H9 (cell line): ENCODE measurements at regions not wholly inside any gene's neighbourhood (a gene's known extent, or its start where the extent isn't known, plus 50 kb on each side); places are given as distances from the start of the nearest gene placed in this dataset.

Experiments used
- DNase-seq: peaks from one replicate; pipeline ENCODE4 v3.0.0-alpha.2; 2017
- H2AFZ ChIP-seq: one replicate; pipeline ENCODE4 v1.6.1; 2013; ENCODE audit warnings: mild to moderate bottlenecking, low read length, control low read depth, moderate library complexity
- H2AK5ac ChIP-seq: 2 replicates; pipeline ENCODE4 v1.6.1; 2013; ENCODE audit warnings: low read length, control low read depth, mixed read lengths; ENCODE audit not compliant: insufficient read length
- H2BK120ac ChIP-seq: one replicate; pipeline ENCODE4 v1.6.1; 2013; ENCODE audit warnings: low read depth, mild to moderate bottlenecking, low read length, control low read depth, inconsistent platforms; ENCODE audit not compliant: poor library complexity, severe bottlenecking
- H2BK12ac ChIP-seq: 2 replicates; pipeline ENCODE4 v1.6.1; 2013; ENCODE audit warnings: low read length, control low read depth, mixed read lengths, low read depth; ENCODE audit not compliant: insufficient read length
- H2BK15ac ChIP-seq: 2 replicates; pipeline ENCODE4 v1.6.1; 2013; ENCODE audit warnings: low read depth, low read length, control low read depth
- H2BK20ac ChIP-seq: one replicate; pipeline ENCODE4 v1.6.1; 2013; ENCODE audit warnings: low read depth, mild to moderate bottlenecking, low read length, control low read depth, inconsistent platforms; ENCODE audit not compliant: poor library complexity, severe bottlenecking
- H2BK5ac ChIP-seq: 2 replicates; pipeline ENCODE4 v1.6.1; 2013; ENCODE audit warnings: low read length, control low read depth, mixed read lengths; ENCODE audit not compliant: insufficient read length
- H3K14ac ChIP-seq: 2 replicates; pipeline ENCODE4 v1.6.1; 2013; ENCODE audit warnings: low read length, control low read depth; ENCODE audit not compliant: insufficient read depth
- H3K18ac ChIP-seq: 2 replicates; pipeline ENCODE4 v1.6.1; 2013; ENCODE audit warnings: low read depth, mild to moderate bottlenecking, mixed read lengths, low read length, control low read depth; ENCODE audit not compliant: insufficient read length
- H3K23ac ChIP-seq: 2 replicates; pipeline ENCODE4 v1.6.1; 2013; ENCODE audit warnings: low read length, control low read depth, mixed read lengths, low read depth; ENCODE audit not compliant: insufficient read length
- H3K23me2 ChIP-seq: 2 replicates; pipeline ENCODE4 v1.6.1; 2013; ENCODE audit warnings: low read depth, mild to moderate bottlenecking, mixed read lengths, low read length, control low read depth; ENCODE audit not compliant: insufficient read length, poor library complexity, severe bottlenecking
- H3K27ac ChIP-seq: 2 replicates; pipeline ENCODE4 v1.5.1; 2013; ENCODE audit warnings: low read length, control low read depth, mixed read lengths, low read depth; ENCODE audit not compliant: insufficient read length
- H3K27me3 ChIP-seq: 2 replicates; pipeline ENCODE4 v1.6.1; 2013; ENCODE audit warnings: low read length, control low read depth, inconsistent platforms; ENCODE audit not compliant: insufficient read depth
- H3K4ac ChIP-seq: 2 replicates; pipeline ENCODE4 v1.6.1; 2013; ENCODE audit warnings: low read depth, mild to moderate bottlenecking, control low read depth, inconsistent platforms, low read length, moderate library complexity
- H3K4me1 ChIP-seq: 2 replicates; pipeline ENCODE4 v1.6.1; 2013; ENCODE audit warnings: low read length, control low read depth, inconsistent platforms; ENCODE audit not compliant: insufficient read depth
- H3K4me2 ChIP-seq: 2 replicates; pipeline ENCODE4 v1.6.1; 2013; ENCODE audit warnings: low read length, control low read depth, mixed read lengths; ENCODE audit not compliant: insufficient read length, insufficient read depth
- H3K56ac ChIP-seq: 2 replicates; pipeline ENCODE4 v1.6.1; 2013; ENCODE audit warnings: low read depth, mild to moderate bottlenecking, mixed read lengths, low read length, control low read depth; ENCODE audit not compliant: insufficient read length
- H3K79me1 ChIP-seq: 2 replicates; pipeline ENCODE4 v1.6.1; 2013; ENCODE audit warnings: low read depth, mild to moderate bottlenecking, moderate library complexity, low read length, control low read depth, inconsistent platforms; ENCODE audit not compliant: insufficient read depth, poor library complexity, severe bottlenecking
- H3K79me2 ChIP-seq: 2 replicates; pipeline ENCODE4 v1.6.1; 2013; ENCODE audit warnings: low read length, control low read depth, inconsistent platforms; ENCODE audit not compliant: insufficient read depth
- H3K9ac ChIP-seq: 2 replicates; pipeline ENCODE4 v1.6.1; 2013; ENCODE audit warnings: low read length, control low read depth, mixed read lengths; ENCODE audit not compliant: insufficient read length; ENCODE audit errors: extremely low read depth
- H3K9me3 ChIP-seq: one replicate; pipeline ENCODE4 v1.6.1; 2013; ENCODE audit warnings: low read depth, low read length, inconsistent platforms; ENCODE audit not compliant: control insufficient read depth
- H3T11ph ChIP-seq: one replicate; pipeline ENCODE4 v1.6.1; 2013; ENCODE audit warnings: mild to moderate bottlenecking, low read length, control low read depth, inconsistent platforms
- H4K20me1 ChIP-seq: one replicate; pipeline ENCODE4 v1.6.1; 2013; ENCODE audit not compliant: control insufficient read depth, insufficient read length, insufficient read depth
- H4K5ac ChIP-seq: 2 replicates; pipeline ENCODE4 v1.6.1; 2013; ENCODE audit warnings: low read depth, mild to moderate bottlenecking, mixed read lengths, low read length, control low read depth; ENCODE audit not compliant: insufficient read length
- H4K8ac ChIP-seq: replicated peaks from 2 replicates; pipeline ENCODE4 v1.6.1; 2013; ENCODE audit warnings: low read length, control low read depth, mixed read lengths, low read depth; ENCODE audit not compliant: insufficient read length
- H4K91ac ChIP-seq: 2 replicates; pipeline ENCODE4 v1.6.1; 2013; ENCODE audit warnings: low read depth, mild to moderate bottlenecking, moderate library complexity, mixed read lengths, low read length, control low read depth; ENCODE audit not compliant: insufficient read length
- H3K27ac Mint-ChIP-seq, 3 experiments: 2 replicates in 2 of 3; 3 replicates in 1 of 3; pipeline ENCODE4 v1.8.0; 2020 to 2021; ENCODE audit warnings: mixed read lengths in 3 of 3, mild to moderate bottlenecking in 1 of 3, moderate library complexity in 1 of 3
- H3K27me3 Mint-ChIP-seq: 2 replicates; pipeline ENCODE4 v1.8.0; 2021; ENCODE audit warnings: low read depth, mild to moderate bottlenecking, moderate library complexity, mixed read lengths
- H3K36me3 Mint-ChIP-seq, 3 experiments: 2 replicates in 2 of 3; 3 replicates in 1 of 3; pipeline ENCODE4 v1.8.0; 2020 to 2021; ENCODE audit warnings: low read depth in 3 of 3, mixed read lengths in 3 of 3; ENCODE audit not compliant: insufficient read depth in 1 of 3
- H3K4me1 Mint-ChIP-seq, 2 experiments: 2 replicates each; pipeline ENCODE4 v1.8.0; 2020; ENCODE audit warnings: mixed read lengths in 2 of 2
- H3K4me3 Mint-ChIP-seq, 2 experiments: 2 replicates in 1 of 2; 3 replicates in 1 of 2; pipeline ENCODE4 v1.8.0; 2020 to 2021; ENCODE audit warnings: mild to moderate bottlenecking in 2 of 2, mixed read lengths in 2 of 2, moderate library complexity in 1 of 2
- H3K9me3 Mint-ChIP-seq, 2 experiments: 2 replicates in 1 of 2; 3 replicates in 1 of 2; pipeline ENCODE4 v1.8.0; 2020; ENCODE audit warnings: mild to moderate bottlenecking in 2 of 2, mixed read lengths in 2 of 2, moderate library complexity in 1 of 2
- WGBS: extraction: QIAGEN DNeasy Blood & Tissue Kit; methylation state at CpG from one replicate; pipeline ENCODE4 v1.1.7; 2013; ENCODE audit warnings: missing lambda C conversion rate, low lambda C conversion rate, mixed read lengths; ENCODE audit not compliant: insufficient read length; ENCODE audit errors: extremely low coverage; 5-methylcytosine and 5-hydroxymethylcytosine counted together
- TF ChIP-seq, protein P1 (sequence below): fragments of 200-600 bp; sonication (generic); conservative IDR thresholded peaks from 3 replicates; pipeline ENCODE4 v1.8.0; 2021; ENCODE audit warnings: antibody characterized with exemption, mild to moderate bottlenecking

DNA sequence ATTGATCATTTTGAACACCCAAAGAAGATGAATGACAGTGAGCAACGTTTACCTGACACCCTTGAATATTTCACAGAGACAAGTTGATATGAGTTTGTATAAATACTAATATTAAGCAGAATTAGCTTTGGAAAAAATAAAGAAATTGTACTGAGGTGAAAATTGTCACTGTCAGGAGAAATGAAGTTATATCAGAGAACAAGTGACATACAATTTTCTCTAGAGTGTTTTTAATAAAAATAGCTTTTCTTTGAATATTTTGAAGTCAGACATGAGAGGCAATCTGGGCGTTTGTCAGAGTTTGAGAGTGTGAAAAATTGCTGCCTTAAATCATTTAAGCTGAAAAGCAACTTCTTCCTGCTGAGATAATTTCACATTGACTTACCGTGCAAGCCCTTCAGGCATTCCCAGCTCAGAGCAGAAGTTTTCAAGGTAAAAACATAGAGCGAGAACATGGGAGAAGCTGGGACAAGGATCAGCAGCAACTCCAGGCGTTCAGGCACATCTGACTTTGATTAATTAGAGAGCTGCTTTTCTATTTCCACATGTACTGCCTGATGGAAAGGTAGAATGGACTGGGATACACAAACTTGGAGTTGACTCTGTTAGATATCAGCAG is 535.9 kb downstream of the TFEC start:
- no CpG with 5 or more reads among the region's 5 CpGs for WGBS
- Histone ChIP-seq H3K56ac (no peak overlapping the region), H4K5ac (no peak overlapping the region), H3K9me3 (no peaks in the 10 kb centered on the region), H3K14ac (no peak overlapping the region), H4K20me1 (no peaks in the 10 kb centered on the region), H3K4ac (no peak overlapping the region), H2AK5ac (no peak overlapping the region), H3K79me1 (no peaks in the 10 kb centered on the region), H2BK120ac (no peak overlapping the region), H2BK20ac (no peak overlapping the region), H2BK12ac (no peak overlapping the region), H3K27ac (no peak overlapping the region), H3T11ph (no peak overlapping the region), H3K4me1 (no peaks in the 10 kb centered on the region), H3K79me2 (no peaks in the 10 kb centered on the region), H3K18ac (no peak overlapping the region), H4K8ac (no peak overlapping the region), H3K4me2 (no peak overlapping the region), H2AFZ (no peak overlapping the region), H2BK15ac (no peak overlapping the region), H2BK5ac (no peak overlapping the region), H3K27me3 (no peaks in the 10 kb centered on the region), H3K23me2 (no peaks in the 10 kb centered on the region), H4K91ac (no peak overlapping the region), H3K23ac (no peak overlapping the region), H3K9ac (no peak overlapping the region)
- Mint-ChIP-seq H3K27ac (no peak overlapping the region), H3K4me3 (no peak overlapping the region), H3K4me1 (peaks cover 0 to 4% of the 10 kb centered on the region in 2 experiments; a peak in 2 of 4 replicates), H3K9me3 (no peaks in the 10 kb centered on the region), H3K36me3 (no peaks in the 10 kb centered on the region), H3K27me3 (no peaks in the 10 kb centered on the region)
- no peak for DNase-seq
- TF ChIP-seq, protein P1, sequence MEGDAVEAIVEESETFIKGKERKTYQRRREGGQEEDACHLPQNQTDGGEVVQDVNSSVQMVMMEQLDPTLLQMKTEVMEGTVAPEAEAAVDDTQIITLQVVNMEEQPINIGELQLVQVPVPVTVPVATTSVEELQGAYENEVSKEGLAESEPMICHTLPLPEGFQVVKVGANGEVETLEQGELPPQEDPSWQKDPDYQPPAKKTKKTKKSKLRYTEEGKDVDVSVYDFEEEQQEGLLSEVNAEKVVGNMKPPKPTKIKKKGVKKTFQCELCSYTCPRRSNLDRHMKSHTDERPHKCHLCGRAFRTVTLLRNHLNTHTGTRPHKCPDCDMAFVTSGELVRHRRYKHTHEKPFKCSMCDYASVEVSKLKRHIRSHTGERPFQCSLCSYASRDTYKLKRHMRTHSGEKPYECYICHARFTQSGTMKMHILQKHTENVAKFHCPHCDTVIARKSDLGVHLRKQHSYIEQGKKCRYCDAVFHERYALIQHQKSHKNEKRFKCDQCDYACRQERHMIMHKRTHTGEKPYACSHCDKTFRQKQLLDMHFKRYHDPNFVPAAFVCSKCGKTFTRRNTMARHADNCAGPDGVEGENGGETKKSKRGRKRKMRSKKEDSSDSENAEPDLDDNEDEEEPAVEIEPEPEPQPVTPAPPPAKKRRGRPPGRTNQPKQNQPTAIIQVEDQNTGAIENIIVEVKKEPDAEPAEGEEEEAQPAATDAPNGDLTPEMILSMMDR = no peak
